ENCODE measurements at regions not wholly inside any gene's neighbourhood (a gene's known extent, or its start where the extent isn't known, plus 50 kb on each side); places are given as distances from the start of the nearest gene placed in this dataset.

GRCh38 chr15:97259943-97260342 lies 700.6 kb upstream of the ARRDC4 start:
- TF ChIP-seq CTCF (IDR thresholded peaks at IDR 0.05; ENCODE audit: low read depth, low read length, poor library complexity, severe bottlenecking) = no peak
- no peak for TF ChIP-seq EZH2phosphoT487 (IDR thresholded peaks at IDR 0.05; ENCODE audit: borderline replicate concordance, low read length)
